ENCODE measurements at regions not wholly inside any gene's neighbourhood (a gene's known extent, or its start where the extent isn't known, plus 50 kb on each side); places are given as distances from the start of the nearest gene placed in this dataset.
"Not testable (repeated sequence)": the region's sequence is repeated elsewhere in the genome, so short reads cannot be mapped to it uniquely, and the experiment has no call there.

DNA sequence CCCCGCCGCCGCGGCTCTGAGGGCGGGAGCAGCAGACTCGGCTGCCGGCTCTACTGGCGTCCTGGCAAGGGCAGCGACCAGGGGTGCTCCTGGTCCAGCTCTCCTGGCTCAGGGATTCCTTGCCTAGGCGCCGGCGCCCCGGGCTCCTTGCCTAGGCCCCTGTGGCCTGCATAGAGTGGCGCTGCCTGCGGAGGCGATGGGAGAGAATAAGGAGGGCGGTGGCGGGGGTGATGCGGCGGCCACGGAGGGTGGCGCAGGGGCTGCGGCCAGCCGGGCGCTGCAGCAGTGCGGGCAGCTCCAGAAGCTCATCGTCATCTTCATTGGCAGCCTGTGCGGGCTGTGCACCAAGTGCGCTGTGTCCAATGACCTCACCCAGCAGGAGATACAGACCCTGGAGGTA is 136.6 kb upstream of the TP53TG3D start:
- DNase-seq, result not testable (repeated sequence)

DNA sequence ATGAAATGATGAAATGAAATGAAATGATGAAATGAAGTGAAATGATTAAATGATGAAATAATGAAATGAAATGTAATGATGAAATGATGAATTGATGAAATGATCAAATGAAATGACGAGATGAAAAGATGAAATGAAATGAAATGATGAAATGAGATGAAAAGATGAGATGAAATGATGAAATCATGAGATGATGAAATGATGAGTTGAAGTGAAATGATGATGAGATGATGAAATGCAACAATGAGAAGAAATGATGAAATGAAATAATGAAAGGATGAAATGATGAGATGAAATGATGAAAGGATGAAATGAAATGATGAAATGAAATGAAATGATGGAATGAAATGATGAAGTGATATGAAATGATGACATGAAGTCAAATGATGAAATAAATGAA is 132.7 kb upstream of the TP53TG3D start:
- not testable (repeated sequence) for DNase-seq

DNA sequence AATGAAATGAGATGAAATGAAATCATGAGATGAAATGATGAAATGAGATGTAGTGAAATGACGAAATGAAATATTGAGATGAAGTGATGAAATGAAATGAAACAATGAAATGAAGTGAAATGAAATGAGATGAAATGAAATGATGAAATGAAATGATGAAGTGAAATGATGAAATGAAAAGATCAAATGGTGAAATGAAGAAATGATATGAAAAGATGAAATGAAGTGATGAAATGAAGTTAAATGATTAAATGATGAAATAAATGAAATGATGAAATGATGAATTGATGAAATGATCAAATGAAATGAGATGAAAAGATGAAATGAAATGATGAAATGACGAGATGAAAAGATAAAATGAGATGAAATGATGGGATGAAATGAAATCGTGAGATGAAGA is 132.3 kb upstream of the TP53TG3D start:
- DNase-seq, result not testable (repeated sequence)

DNA sequence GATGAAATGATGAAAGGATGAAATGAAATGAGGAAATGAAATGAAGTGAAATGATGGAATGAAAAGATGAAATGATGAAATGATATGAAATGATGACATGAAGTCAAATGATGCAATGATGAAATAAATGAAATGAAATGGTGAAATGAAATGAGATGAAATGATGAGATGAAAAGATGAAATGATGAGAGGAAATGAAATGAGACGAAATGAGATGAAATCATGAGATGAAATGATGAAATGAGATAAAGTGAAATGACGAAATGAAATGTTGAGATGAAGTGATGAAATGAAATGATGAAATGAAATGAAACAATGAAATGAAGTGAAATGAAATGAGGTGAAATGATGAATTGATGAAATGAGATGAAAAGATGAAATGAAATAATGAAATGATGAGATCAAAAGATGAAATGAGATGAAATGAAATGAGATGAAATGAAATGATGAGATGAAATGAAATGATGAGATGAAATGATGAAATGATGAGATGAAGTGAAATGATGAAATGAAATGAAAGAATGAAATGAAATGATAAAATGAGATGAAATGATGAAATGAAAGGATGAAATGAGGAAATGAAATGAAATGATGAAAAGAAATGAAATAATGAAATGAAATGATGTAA is 131.7 kb upstream of the TP53TG3D start:
- not testable (repeated sequence) for DNase-seq

DNA sequence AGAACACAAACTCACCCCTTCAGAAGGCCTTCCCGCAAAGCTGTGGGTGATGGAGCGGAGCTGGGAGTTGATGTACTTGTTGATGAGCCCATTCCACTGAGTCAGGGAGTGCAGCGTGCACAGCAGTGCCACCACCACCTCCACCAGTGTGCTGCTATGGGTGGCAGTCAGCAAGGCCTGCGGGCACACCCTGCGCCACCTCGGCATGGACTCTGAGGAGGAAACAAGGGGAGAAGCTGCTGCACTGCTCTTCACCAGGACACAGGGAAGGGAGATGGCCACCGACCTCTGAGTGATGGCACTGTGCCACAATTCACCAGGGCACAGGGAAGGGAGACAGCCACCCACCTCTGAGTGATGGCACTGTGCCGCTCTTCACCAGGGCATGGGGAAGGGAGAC is 100.7 kb upstream of the TP53TG3D start:
- DNase-seq, result not testable (repeated sequence)

DNA sequence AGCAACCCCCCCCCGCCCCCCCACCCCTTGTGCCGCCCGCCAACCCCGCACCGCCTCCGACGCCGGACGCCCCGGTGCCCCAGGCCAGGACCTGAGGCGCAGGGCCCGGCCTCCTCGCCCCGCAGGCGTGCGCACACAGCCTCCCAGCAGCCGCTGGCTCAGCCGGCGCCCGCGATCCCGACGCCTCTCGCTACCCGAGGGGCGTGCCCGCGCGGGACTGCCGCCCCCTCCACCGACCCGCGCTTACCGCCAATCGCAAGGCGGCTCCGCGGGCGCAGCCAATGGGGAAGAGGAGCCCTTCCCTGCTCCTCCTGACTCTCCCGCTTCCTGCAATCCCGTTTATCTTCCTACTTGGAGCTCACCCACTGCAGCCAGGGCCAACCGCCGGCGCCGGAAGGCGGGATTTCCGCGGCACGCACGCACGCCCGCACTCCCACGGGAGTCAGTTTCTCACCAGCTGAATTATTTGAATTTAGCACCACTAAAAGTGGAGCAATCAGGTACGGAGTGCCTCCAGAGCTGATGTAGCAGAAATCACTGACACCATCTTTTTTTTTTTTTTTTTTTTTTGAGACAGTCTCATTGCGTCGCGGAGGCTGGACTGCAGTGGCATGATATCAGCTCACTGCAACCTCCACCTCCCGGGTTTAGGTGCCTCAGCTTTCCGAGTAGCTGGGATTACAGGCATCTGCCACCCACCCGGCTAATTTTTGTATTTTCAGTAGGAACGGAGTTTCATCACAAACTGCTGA is 65.0 kb upstream of the TP53TG3D start:
- DNase-seq, result not testable (repeated sequence)

DNA sequence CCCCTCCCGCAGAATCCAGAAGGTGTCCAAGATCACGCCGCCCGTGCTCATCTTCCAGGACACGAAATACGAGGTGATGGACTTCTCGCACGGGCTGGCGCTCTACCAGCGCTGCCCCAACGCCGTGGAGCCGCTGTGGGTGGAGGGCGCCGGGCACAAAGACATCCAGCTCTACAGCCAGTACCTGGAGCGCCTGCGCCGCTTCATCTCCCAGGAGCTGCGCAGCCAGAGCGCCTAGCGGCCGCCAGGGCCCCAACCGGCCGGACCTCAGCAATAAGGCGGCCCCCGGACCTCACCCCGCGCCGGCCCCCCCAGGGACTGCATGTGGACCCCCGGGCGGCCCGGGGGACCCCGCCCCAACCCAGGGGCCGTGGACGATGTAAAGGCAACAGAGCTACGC is 50.5 kb upstream of the TP53TG3D start:
- not testable (repeated sequence) for DNase-seq
